ENCODE measurements at regions not wholly inside any gene's neighbourhood (a gene's known extent, or its start where the extent isn't known, plus 50 kb on each side); places are given as distances from the start of the nearest gene placed in this dataset.

DNA sequence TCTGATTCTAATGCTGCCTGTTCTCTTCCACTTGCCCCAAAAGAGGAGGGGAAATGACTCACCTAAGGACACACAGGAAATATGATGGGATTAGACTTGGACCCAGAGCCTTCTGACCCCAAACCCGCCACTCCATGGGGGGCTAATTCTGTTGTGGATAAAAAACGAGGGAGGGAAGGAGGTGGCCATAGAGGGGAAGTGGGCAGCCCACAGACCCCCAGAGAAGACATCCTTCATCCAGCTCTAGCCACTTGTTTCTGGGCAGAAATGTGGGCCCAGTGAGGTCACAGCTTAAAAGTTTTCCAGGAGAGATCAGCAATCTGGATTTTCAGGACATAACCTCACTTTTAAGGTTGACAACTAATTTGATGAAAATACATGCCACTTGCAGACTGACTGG lies 202.1 kb downstream of the ANKRD60 start:
- intact Hi-C loops (cut with micrococcal nuclease): no loop called here
- H3K27ac ChIP-seq (ENCODE audit: low read length): no peak overlapping the region
- ATAC-seq: no peak; the same call in 1 of the 2 replicates
- no TSS peak for BruUV-seq (replicated peaks)
- no peaks in the 10 kb centered on the region for H3K79me2 ChIP-seq (ENCODE audit: low read length)
- no peaks in the 10 kb centered on the region for H3F3A ChIP-seq (ENCODE audit: low read length, unreplicated experiment)
- H4K20me1 ChIP-seq (ENCODE audit: low read length): no peaks in the 10 kb centered on the region
- H3K9ac ChIP-seq (ENCODE audit: low read length): no peak overlapping the region
- H3K4me1 ChIP-seq (ENCODE audit: insufficient read depth, low read length): peaks cover 10% of the 10 kb centered on the region; the same call in 1 of the 2 replicates
- H3K9me2 ChIP-seq (replicated peaks; ENCODE audit: low read length): no peaks in the 10 kb centered on the region
- CTCF ChIA-PET: no interaction called here
- no peaks in the 10 kb centered on the region for H3K9me3 ChIP-seq (ENCODE audit: low read length)
- no peak overlapping the region for H2AFZ ChIP-seq (ENCODE audit: low read length)
- H3K4me2 ChIP-seq (ENCODE audit: low read length): no peak overlapping the region
- H3K27me3 ChIP-seq (ENCODE audit: low read length): no peaks in the 10 kb centered on the region
- H3K4me3 ChIP-seq (ENCODE audit: low read length): no peak overlapping the region
- H3K36me3 ChIP-seq (ENCODE audit: low read depth, low read length): no peaks in the 10 kb centered on the region
- POLR2A ChIA-PET (ENCODE audit: unreplicated experiment): no interaction called here
- TF ChIP-seq EZH2 (IDR thresholded peaks at IDR 0.05; ENCODE audit: low read length, unreplicated experiment): no peak
- TF ChIP-seq EZH2phosphoT487 (IDR thresholded peaks at IDR 0.05; ENCODE audit: borderline replicate concordance, low read length): no peak
- TF ChIP-seq, protein P1, sequence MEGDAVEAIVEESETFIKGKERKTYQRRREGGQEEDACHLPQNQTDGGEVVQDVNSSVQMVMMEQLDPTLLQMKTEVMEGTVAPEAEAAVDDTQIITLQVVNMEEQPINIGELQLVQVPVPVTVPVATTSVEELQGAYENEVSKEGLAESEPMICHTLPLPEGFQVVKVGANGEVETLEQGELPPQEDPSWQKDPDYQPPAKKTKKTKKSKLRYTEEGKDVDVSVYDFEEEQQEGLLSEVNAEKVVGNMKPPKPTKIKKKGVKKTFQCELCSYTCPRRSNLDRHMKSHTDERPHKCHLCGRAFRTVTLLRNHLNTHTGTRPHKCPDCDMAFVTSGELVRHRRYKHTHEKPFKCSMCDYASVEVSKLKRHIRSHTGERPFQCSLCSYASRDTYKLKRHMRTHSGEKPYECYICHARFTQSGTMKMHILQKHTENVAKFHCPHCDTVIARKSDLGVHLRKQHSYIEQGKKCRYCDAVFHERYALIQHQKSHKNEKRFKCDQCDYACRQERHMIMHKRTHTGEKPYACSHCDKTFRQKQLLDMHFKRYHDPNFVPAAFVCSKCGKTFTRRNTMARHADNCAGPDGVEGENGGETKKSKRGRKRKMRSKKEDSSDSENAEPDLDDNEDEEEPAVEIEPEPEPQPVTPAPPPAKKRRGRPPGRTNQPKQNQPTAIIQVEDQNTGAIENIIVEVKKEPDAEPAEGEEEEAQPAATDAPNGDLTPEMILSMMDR (conservative IDR thresholded peaks at IDR 0.05; ENCODE audit: low read depth, low read length): no peak
- DNase-seq: no peak

DNA sequence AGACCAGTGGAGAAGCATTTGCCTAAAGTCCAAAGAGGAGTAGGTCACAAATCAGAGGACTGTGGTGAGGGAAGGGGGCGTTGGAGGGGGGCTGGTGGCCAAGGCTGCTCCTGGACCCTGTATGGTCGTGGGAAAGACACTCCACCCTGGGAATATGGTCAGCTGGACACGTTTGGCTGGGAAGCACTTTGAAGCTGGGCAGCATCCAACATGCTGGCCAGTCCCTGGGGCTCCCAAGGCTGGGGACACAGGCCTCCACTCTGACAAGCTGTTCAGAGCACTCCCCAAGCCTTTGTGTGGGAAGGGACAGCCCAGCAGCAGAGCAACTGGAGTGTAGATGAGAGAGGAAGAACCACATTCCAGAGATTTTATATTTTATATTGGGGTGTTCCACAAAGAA lies 203.2 kb downstream of the ANKRD60 start:
- Histone ChIP-seq H4K20me1 (ENCODE audit: low read length) (no peaks in the 10 kb centered on the region), H3K4me3 (ENCODE audit: low read length) (no peak overlapping the region), H3K9me2 (replicated peaks; ENCODE audit: low read length) (no peaks in the 10 kb centered on the region), H3K27ac (ENCODE audit: low read length) (no peak overlapping the region), H2AFZ (ENCODE audit: low read length) (no peak overlapping the region), H3K9me3 (ENCODE audit: low read length) (no peaks in the 10 kb centered on the region), H3K36me3 (ENCODE audit: low read depth, low read length) (no peaks in the 10 kb centered on the region), H3K27me3 (ENCODE audit: low read length) (no peaks in the 10 kb centered on the region), H3K79me2 (ENCODE audit: low read length) (no peaks in the 10 kb centered on the region), H3K4me1 (ENCODE audit: insufficient read depth, low read length) (peaks cover 10% of the 10 kb centered on the region; the same call in 1 of the 2 replicates), H3F3A (ENCODE audit: low read length, unreplicated experiment) (no peaks in the 10 kb centered on the region), H3K4me2 (ENCODE audit: low read length) (no peak overlapping the region), H3K9ac (ENCODE audit: low read length) (no peak overlapping the region)
- ChIA-PET CTCF (no interaction called here), POLR2A (ENCODE audit: unreplicated experiment) (no interaction called here)
- intact Hi-C loops (cut with micrococcal nuclease): no loop called here
- TF ChIP-seq, protein P1 (conservative IDR thresholded peaks at IDR 0.05; ENCODE audit: low read depth, low read length): no peak
- TF ChIP-seq EZH2phosphoT487 (IDR thresholded peaks at IDR 0.05; ENCODE audit: borderline replicate concordance, low read length): no peak
- no peak for TF ChIP-seq EZH2 (IDR thresholded peaks at IDR 0.05; ENCODE audit: low read length, unreplicated experiment)
- no peak for ATAC-seq
- DNase-seq: no peak
- BruUV-seq (replicated peaks): no TSS peak

DNA sequence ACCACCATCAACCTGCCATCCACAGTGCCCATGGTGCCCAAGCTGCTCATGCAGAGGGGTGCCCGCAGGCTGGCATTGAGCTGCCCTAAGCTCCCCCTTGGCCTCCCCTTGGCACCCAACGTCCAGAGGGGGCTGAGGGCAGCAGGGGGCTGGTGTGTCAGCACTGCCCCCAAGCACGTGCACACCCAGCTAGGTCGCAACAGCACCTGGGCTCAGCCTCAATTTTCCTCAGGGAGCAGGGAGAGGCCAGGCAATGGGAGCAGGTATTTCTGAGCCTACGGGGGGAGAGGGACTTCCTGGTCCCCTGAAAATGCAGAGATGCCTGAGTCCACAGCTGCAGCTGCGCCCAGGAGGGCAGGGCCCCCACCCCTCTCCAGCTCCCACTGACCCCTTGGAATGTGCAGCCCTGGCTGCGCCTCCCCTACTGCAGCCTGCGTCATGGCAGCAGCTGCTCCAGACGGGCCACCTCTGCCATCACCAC lies 204.2 kb downstream of the ANKRD60 start:
- POLR2A ChIA-PET (ENCODE audit: unreplicated experiment): no interaction called here

More for the DNA sequence above, 204.2 kb downstream of the ANKRD60 start:
- Histone ChIP-seq H4K20me1 (ENCODE audit: low read length) (no peaks in the 10 kb centered on the region), H2AFZ (ENCODE audit: low read length) (no peak overlapping the region), H3K27ac (ENCODE audit: low read length) (no peak overlapping the region), H3K27me3 (ENCODE audit: low read length) (no peaks in the 10 kb centered on the region), H3F3A (ENCODE audit: low read length, unreplicated experiment) (no peaks in the 10 kb centered on the region), H3K9me3 (ENCODE audit: low read length) (no peaks in the 10 kb centered on the region), H3K4me2 (ENCODE audit: low read length) (no peak overlapping the region), H3K79me2 (ENCODE audit: low read length) (no peaks in the 10 kb centered on the region), H3K9me2 (replicated peaks; ENCODE audit: low read length) (no peaks in the 10 kb centered on the region), H3K9ac (ENCODE audit: low read length) (no peak overlapping the region), H3K4me1 (ENCODE audit: insufficient read depth, low read length) (peaks cover 13% of the 10 kb centered on the region), H3K36me3 (ENCODE audit: low read depth, low read length) (no peaks in the 10 kb centered on the region), H3K4me3 (ENCODE audit: low read length) (no peak overlapping the region)
- intact Hi-C loops (cut with micrococcal nuclease): no loop called here
- ATAC-seq: no peak
- no TSS peak for BruUV-seq (replicated peaks)
- DNase-seq: no peak
- TF ChIP-seq EZH2 (IDR thresholded peaks at IDR 0.05; ENCODE audit: low read length, unreplicated experiment) (no peak), EZH2phosphoT487 (IDR thresholded peaks at IDR 0.05; ENCODE audit: borderline replicate concordance, low read length) (no peak)
- TF ChIP-seq, protein P1 (conservative IDR thresholded peaks at IDR 0.05; ENCODE audit: low read depth, low read length): no peak
- CTCF ChIA-PET: no interaction called here
